ENCODE measurements at regions not wholly inside any gene's neighbourhood (a gene's known extent, or its start where the extent isn't known, plus 50 kb on each side); places are given as distances from the start of the nearest gene placed in this dataset.

DNA sequence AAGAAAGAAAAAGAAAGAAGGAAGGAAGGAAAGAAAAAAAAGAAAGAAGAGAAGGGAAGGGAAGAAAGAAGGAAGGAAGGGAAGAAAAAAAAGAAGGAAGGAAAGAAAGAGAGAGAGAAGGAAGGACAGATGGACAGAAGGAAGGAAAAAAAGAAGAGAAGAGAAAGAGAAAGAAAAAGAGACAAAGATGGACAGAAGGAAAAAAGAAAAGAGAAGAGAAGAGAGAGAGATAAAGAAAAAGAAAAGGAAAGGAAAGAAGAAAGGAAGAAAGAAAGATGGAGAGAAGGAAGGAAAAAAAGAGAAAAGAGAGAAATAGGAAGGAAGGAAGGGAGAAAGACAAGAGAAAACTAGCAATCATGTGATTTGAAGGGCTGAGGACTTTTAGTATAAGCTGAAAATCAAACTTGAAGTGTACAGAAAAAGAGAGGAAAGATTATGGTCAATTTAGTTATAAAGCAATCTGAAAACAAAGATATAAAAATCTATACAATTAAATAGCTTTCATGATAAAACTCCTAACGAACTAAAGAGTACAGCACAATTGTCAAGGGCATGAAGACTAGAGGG lies 115.3 kb downstream of the LTN1 start:
- peaks cover 10% of the 10 kb centered on the region for H3K36me3 ChIP-seq (replicated peaks)
- DNase-seq, result no peak
- TF ChIP-seq, protein P1, sequence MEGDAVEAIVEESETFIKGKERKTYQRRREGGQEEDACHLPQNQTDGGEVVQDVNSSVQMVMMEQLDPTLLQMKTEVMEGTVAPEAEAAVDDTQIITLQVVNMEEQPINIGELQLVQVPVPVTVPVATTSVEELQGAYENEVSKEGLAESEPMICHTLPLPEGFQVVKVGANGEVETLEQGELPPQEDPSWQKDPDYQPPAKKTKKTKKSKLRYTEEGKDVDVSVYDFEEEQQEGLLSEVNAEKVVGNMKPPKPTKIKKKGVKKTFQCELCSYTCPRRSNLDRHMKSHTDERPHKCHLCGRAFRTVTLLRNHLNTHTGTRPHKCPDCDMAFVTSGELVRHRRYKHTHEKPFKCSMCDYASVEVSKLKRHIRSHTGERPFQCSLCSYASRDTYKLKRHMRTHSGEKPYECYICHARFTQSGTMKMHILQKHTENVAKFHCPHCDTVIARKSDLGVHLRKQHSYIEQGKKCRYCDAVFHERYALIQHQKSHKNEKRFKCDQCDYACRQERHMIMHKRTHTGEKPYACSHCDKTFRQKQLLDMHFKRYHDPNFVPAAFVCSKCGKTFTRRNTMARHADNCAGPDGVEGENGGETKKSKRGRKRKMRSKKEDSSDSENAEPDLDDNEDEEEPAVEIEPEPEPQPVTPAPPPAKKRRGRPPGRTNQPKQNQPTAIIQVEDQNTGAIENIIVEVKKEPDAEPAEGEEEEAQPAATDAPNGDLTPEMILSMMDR (IDR thresholded peaks at IDR 0.05; ENCODE audit: low read depth, low read length, missing control alignments), result no peak
- in situ Hi-C loops (cut with HindIII; ENCODE audit: low pct_ligation_motif_present, low sequenced_read_pairs), result no loop called here
- H3K4me3 ChIP-seq (ENCODE audit: low read depth, low read length), result no peak overlapping the region
- H3K27me3 ChIP-seq (replicated peaks), result no peaks in the 10 kb centered on the region
- H3K27ac ChIP-seq, result no peak overlapping the region

DNA sequence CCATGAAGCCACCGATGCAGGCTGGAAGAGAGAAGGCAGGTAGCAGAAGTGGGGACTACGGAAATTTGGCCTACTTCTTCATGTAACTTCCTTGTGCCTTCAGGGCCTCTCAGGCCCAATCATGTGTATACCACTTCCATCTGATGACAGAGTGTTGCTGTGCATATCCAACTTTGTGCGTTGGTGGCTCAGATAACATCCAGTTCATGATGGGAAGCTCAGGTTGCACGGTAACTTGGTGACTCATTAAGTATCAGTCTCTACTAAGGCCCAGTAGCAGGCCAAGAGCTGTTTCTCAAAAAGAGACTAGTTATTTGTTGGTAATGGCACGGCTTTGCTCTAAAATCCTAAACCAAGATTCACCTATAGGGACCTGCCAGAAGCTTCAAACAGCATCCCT lies 117.6 kb downstream of the LTN1 start:
- H3K27ac ChIP-seq, result no peak overlapping the region
- peaks cover 10% of the 10 kb centered on the region for H3K36me3 ChIP-seq (replicated peaks)
- TF ChIP-seq, protein P1 (IDR thresholded peaks at IDR 0.05; ENCODE audit: low read depth, low read length, missing control alignments), result no peak
- H3K27me3 ChIP-seq (replicated peaks), result no peaks in the 10 kb centered on the region
- DNase-seq, result no peak
- in situ Hi-C loops (cut with HindIII; ENCODE audit: low pct_ligation_motif_present, low sequenced_read_pairs), result no loop called here
- H3K4me3 ChIP-seq (ENCODE audit: low read depth, low read length), result no peak overlapping the region

DNA sequence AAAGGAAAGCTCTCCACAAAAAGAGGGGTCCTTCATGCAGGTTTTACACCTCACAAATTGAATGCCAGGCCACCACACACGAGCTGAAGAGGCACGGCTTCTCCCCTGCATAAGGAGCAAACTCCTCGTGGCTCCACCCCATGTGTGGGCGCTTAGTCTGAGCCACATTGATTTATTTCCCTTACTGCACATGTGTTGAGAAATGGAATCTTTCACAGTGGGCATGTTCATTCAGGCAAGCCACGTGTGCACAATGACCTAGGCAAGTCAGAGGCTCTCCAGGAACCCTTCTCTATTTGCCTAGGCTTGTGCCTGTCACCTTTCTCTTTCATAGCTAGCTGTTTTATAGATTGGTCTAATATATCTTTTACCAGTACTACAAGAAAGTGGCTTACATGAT lies 120.5 kb downstream of the LTN1 start:
- TF ChIP-seq, protein P1 (IDR thresholded peaks at IDR 0.05; ENCODE audit: low read depth, low read length, missing control alignments), result no peak
- H3K36me3 ChIP-seq (replicated peaks), result peaks cover 10% of the 10 kb centered on the region
- DNase-seq, result no peak

DNA sequence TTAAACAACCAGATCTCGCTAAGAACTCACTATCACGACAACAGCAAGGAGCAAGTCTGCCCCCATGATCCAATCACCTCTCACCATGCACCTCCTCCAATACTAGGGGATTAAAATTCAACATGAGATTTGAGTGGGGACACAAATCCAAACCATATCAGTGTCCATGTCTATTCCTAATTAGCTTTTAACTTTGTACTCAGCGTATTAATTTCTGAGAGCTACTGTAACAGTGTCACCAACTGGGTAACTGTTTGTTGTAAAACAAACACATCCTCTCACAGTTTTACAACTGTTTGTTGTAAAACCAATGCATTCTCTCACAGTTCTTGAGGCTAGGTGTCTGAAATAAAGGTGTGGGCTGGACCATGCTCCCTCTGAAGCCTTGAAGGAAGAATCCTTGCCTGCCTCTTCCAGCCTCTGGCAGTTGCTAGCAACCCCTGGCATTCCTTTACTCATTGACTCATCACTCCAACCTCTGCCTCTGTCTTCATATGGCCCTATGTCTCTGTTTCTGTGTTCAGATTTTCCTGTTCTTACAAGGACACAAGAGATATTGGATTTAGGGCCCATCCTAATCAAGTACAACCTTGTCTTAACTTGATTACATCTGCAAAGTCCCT lies 121.2 kb downstream of the LTN1 start:
- in situ Hi-C loops (cut with HindIII; ENCODE audit: low pct_ligation_motif_present, low sequenced_read_pairs), result no loop called here
- DNase-seq, result peak; percentile 12
- no peak overlapping the region for H3K27ac ChIP-seq
- peaks cover 9% of the 10 kb centered on the region for H3K36me3 ChIP-seq (replicated peaks)
- TF ChIP-seq, protein P1 (IDR thresholded peaks at IDR 0.05; ENCODE audit: low read depth, low read length, missing control alignments), result no peak
- H3K4me3 ChIP-seq (ENCODE audit: low read depth, low read length), result no peak overlapping the region
- no peaks in the 10 kb centered on the region for H3K27me3 ChIP-seq (replicated peaks)

More for the DNA sequence above, 120.5 kb downstream of the LTN1 start:
- Histone ChIP-seq H3K4me3 (ENCODE audit: low read depth, low read length) (no peak overlapping the region), H3K27me3 (replicated peaks) (no peaks in the 10 kb centered on the region), H3K27ac (no peak overlapping the region)
- in situ Hi-C loops (cut with HindIII; ENCODE audit: low pct_ligation_motif_present, low sequenced_read_pairs), result no loop called here

DNA sequence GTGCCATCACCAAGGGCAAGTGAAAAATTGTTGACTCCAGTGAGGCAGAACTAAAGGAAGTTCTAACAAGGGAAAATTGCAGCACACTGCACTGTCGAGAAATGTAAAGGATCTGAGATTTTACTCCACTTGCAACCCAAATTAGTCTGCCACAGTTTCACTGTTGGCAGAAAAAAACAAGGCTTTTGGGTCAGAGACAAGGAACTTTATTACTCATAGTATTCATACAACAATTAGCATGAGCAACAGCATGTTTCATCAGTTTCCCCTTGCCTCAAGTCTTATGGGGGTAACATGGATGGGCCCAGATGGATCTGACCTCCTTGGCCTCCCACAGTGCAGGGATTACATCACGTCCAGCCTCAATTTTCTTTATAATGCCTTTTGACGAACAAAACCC lies 125.3 kb downstream of the LTN1 start:
- DNase-seq, result no peak
- H3K4me3 ChIP-seq (ENCODE audit: low read depth, low read length), result no peak overlapping the region
- in situ Hi-C loops (cut with HindIII; ENCODE audit: low pct_ligation_motif_present, low sequenced_read_pairs), result no loop called here
- H3K27me3 ChIP-seq (replicated peaks), result no peaks in the 10 kb centered on the region
- H3K27ac ChIP-seq, result no peak overlapping the region
- no peaks in the 10 kb centered on the region for H3K36me3 ChIP-seq (replicated peaks)
- TF ChIP-seq, protein P1 (IDR thresholded peaks at IDR 0.05; ENCODE audit: low read depth, low read length, missing control alignments), result no peak

All from brain microvascular endothelial cell (primary cell).